ENCODE measurements at regions not wholly inside any gene's neighbourhood (a gene's known extent, or its start where the extent isn't known, plus 50 kb on each side); places are given as distances from the start of the nearest gene placed in this dataset.

DNA sequence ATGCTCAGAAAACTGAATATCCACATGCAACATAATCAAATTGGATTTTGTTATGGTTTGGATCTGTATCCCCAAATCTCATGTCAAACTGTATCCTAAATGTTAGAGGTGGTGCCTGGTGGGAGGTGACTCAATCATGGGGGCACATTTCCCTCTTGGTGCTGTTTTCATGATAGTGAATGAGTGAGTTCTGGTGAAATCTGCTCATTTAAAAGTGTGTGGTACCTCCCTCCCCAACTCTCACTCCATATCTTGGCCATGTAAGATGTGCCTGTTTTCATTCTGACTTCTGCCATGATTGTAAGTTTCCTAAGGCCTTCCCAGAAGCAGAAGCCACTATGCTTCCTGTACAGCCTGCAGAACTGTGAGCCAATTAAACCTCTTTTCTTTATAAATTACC is 239.6 kb upstream of the KLF14 start:
- Histone ChIP-seq H3K4me1 (no peaks in the 10 kb centered on the region), H3K27me3 (replicated peaks; ENCODE audit: control insufficient read depth, insufficient read depth, low read length) (no peaks in the 10 kb centered on the region), H3K36me3 (ENCODE audit: control insufficient read depth, insufficient read depth, low read length) (no peaks in the 10 kb centered on the region), H3K4me3 (ENCODE audit: low read depth, low read length) (no peak overlapping the region), H3K9me3 (peaks cover 9% of the 10 kb centered on the region)
- Mint-ChIP-seq H3K4me1 (ENCODE audit: low read depth, unreplicated experiment) (no peaks in the 10 kb centered on the region), H3K9me3 (ENCODE audit: unreplicated experiment) (peaks cover 25% of the 10 kb centered on the region), H3K27me3 (ENCODE audit: insufficient read depth, unreplicated experiment) (no peaks in the 10 kb centered on the region), H3K4me3 (ENCODE audit: unreplicated experiment) (no peak overlapping the region), H3K27ac (ENCODE audit: unreplicated experiment) (no peak overlapping the region), H3K36me3 (ENCODE audit: insufficient read depth, unreplicated experiment) (peaks cover 6% of the 10 kb centered on the region)
- intact Hi-C loops (cut with micrococcal nuclease; ENCODE audit: unreplicated experiment): no loop called here
- TF ChIP-seq, protein P1, sequence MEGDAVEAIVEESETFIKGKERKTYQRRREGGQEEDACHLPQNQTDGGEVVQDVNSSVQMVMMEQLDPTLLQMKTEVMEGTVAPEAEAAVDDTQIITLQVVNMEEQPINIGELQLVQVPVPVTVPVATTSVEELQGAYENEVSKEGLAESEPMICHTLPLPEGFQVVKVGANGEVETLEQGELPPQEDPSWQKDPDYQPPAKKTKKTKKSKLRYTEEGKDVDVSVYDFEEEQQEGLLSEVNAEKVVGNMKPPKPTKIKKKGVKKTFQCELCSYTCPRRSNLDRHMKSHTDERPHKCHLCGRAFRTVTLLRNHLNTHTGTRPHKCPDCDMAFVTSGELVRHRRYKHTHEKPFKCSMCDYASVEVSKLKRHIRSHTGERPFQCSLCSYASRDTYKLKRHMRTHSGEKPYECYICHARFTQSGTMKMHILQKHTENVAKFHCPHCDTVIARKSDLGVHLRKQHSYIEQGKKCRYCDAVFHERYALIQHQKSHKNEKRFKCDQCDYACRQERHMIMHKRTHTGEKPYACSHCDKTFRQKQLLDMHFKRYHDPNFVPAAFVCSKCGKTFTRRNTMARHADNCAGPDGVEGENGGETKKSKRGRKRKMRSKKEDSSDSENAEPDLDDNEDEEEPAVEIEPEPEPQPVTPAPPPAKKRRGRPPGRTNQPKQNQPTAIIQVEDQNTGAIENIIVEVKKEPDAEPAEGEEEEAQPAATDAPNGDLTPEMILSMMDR (IDR thresholded peaks at IDR 0.05; ENCODE audit: insufficient read depth in 1 of 2, low read depth in 1 of 2, low read length in 1 of 2, severe bottlenecking in 1 of 2, unreplicated experiment in 1 of 2): no peak
- POLR2A ChIA-PET: no interaction called here
- CTCF ChIA-PET: no interaction called here
- no TSS peak for BruUV-seq (replicated peaks)
- DNase-seq: no peak

DNA sequence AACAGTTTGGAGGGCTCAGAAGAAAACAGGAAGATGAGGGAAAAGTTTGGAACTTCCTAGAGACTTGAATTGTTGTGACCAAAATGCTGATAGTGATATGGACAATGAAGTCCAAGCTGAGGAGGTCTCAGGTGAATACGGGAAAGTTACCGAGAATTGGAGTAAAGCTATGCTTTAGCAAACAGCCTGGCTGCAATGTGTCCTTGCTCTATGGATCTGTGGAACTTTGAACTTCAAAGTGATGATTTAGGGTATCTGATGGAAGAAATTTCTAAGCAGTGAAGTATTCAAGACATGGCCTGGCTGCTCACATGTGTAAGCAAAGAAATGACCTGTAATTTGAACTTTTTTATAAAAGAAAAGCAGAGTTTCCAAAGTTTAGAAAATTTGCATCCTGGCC is 240.2 kb upstream of the KLF14 start:
- CTCF ChIA-PET: no interaction called here
- Mint-ChIP-seq H3K9me3 (ENCODE audit: unreplicated experiment) (peaks cover 25% of the 10 kb centered on the region), H3K4me1 (ENCODE audit: low read depth, unreplicated experiment) (no peaks in the 10 kb centered on the region), H3K36me3 (ENCODE audit: insufficient read depth, unreplicated experiment) (peaks cover 6% of the 10 kb centered on the region), H3K4me3 (ENCODE audit: unreplicated experiment) (no peak overlapping the region), H3K27me3 (ENCODE audit: insufficient read depth, unreplicated experiment) (no peaks in the 10 kb centered on the region), H3K27ac (ENCODE audit: unreplicated experiment) (no peak overlapping the region)
- intact Hi-C loops (cut with micrococcal nuclease; ENCODE audit: unreplicated experiment): no loop called here
- H3K4me3 ChIP-seq (ENCODE audit: low read depth, low read length): no peak overlapping the region
- no peaks in the 10 kb centered on the region for H3K36me3 ChIP-seq (ENCODE audit: control insufficient read depth, insufficient read depth, low read length)
- TF ChIP-seq, protein P1 (IDR thresholded peaks at IDR 0.05; ENCODE audit: insufficient read depth in 1 of 2, low read depth in 1 of 2, low read length in 1 of 2, severe bottlenecking in 1 of 2, unreplicated experiment in 1 of 2): no peak
- H3K27me3 ChIP-seq (replicated peaks; ENCODE audit: control insufficient read depth, insufficient read depth, low read length): no peaks in the 10 kb centered on the region
- BruUV-seq (replicated peaks): no TSS peak
- H3K4me1 ChIP-seq: no peaks in the 10 kb centered on the region
- DNase-seq: no peak
- peaks cover 9% of the 10 kb centered on the region for H3K9me3 ChIP-seq
- POLR2A ChIA-PET: no interaction called here

DNA sequence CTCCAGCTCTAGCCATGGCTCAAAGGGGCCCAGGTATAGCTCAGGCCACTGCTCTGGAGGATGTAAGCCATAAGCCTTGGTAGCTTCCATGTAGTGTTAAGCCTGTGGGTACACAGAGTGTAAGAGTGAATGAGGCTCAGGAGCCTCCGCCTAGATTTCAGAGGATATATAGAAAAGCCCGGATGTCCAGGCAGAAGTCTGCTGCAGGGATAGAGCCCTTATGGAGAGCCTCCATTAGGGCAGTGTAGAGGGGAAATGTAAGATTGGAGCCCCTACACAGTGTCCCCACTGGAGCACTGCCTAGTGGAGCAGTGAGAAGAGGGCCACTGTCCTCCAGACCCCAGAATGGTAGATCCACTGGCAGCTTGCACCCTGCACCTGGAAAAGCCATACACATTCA is 240.8 kb upstream of the KLF14 start:
- POLR2A ChIA-PET: no interaction called here

More for the DNA sequence above, 240.8 kb upstream of the KLF14 start:
- no peaks in the 10 kb centered on the region for H3K27me3 ChIP-seq (replicated peaks; ENCODE audit: control insufficient read depth, insufficient read depth, low read length)
- Mint-ChIP-seq H3K27me3 (ENCODE audit: insufficient read depth, unreplicated experiment) (no peaks in the 10 kb centered on the region), H3K4me3 (ENCODE audit: unreplicated experiment) (no peak overlapping the region), H3K36me3 (ENCODE audit: insufficient read depth, unreplicated experiment) (peaks cover 6% of the 10 kb centered on the region), H3K9me3 (ENCODE audit: unreplicated experiment) (peaks cover 25% of the 10 kb centered on the region), H3K27ac (ENCODE audit: unreplicated experiment) (no peak overlapping the region), H3K4me1 (ENCODE audit: low read depth, unreplicated experiment) (no peaks in the 10 kb centered on the region)
- no peak for DNase-seq
- TF ChIP-seq, protein P1 (IDR thresholded peaks at IDR 0.05; ENCODE audit: insufficient read depth in 1 of 2, low read depth in 1 of 2, low read length in 1 of 2, severe bottlenecking in 1 of 2, unreplicated experiment in 1 of 2): no peak
- no peak overlapping the region for H3K4me3 ChIP-seq (ENCODE audit: low read depth, low read length)
- H3K4me1 ChIP-seq: no peaks in the 10 kb centered on the region
- H3K36me3 ChIP-seq (ENCODE audit: control insufficient read depth, insufficient read depth, low read length): no peaks in the 10 kb centered on the region
- H3K9me3 ChIP-seq: peaks cover 9% of the 10 kb centered on the region
- BruUV-seq (replicated peaks): no TSS peak
- CTCF ChIA-PET: no interaction called here
- intact Hi-C loops (cut with micrococcal nuclease; ENCODE audit: unreplicated experiment): no loop called here
